ENCODE measurements at regions not wholly inside any gene's neighbourhood (a gene's known extent, or its start where the extent isn't known, plus 50 kb on each side); places are given as distances from the start of the nearest gene placed in this dataset.
A peak's percentile ranks its signal among the peaks of the same experiment; 100 is the strongest.

GRCh38 chr5:81839034-81839433 is 88.1 kb upstream of the SSBP2 start:
- TF ChIP-seq CTCF (optimal IDR thresholded peaks at IDR 0.05 in 1 of 3, IDR thresholded peaks at IDR 0.05 in 1 of 3, conservative IDR thresholded peaks at IDR 0.05 in 1 of 3; ENCODE audit: extremely low read depth in 1 of 3, insufficient read depth in 2 of 3, low read length in 3 of 3) = no peak
- TF ChIP-seq EZH2 (IDR thresholded peaks at IDR 0.05; ENCODE audit: low read length) = no peak
- Histone ChIP-seq H2AFZ (ENCODE audit: control insufficient read depth, low read length) (no peak overlapping the region), H3K9me1 (ENCODE audit: control insufficient read depth, extremely low read depth, insufficient read depth, low read length) (no peaks in the 10 kb centered on the region), H3K79me2 (ENCODE audit: control insufficient read depth, insufficient read depth, low read length) (no peaks in the 10 kb centered on the region), H3K36me3 (ENCODE audit: control insufficient read depth in 2 of 2, extremely low read depth in 1 of 2, insufficient read depth in 2 of 2, low read length in 2 of 2) (no peaks in the 10 kb centered on the region), H3K4me1 (ENCODE audit: control insufficient read depth, extremely low read depth, insufficient read depth, low read length) (peaks cover 9% of the 10 kb centered on the region), H3K9me3 (ENCODE audit: control insufficient read depth, low read depth, low read length) (no peaks in the 10 kb centered on the region), H3K4me2 (ENCODE audit: control insufficient read depth, extremely low read depth, insufficient read depth, low read depth, low read length) (no peak overlapping the region), H4K20me1 (ENCODE audit: control insufficient read depth, extremely low read depth, insufficient read depth, low read length) (no peaks in the 10 kb centered on the region), H3K4me3 (ENCODE audit: control insufficient read depth in 2 of 3, extremely low read depth in 1 of 3, insufficient read depth in 2 of 3, low read depth in 1 of 3, low read length in 3 of 3) (no peak overlapping the region), H3K27ac (ENCODE audit: control insufficient read depth, insufficient read depth, low read length) (no peak overlapping the region), H3K9ac (ENCODE audit: control insufficient read depth, extremely low read depth, insufficient read depth, low read length) (no peak overlapping the region), H3K27me3 (ENCODE audit: control insufficient read depth, extremely low read depth, insufficient read depth, low read length) (no peaks in the 10 kb centered on the region)
- DNase-seq (ENCODE audit: low read depth, low spot score) (no peak), FAIRE-seq (no peak)
- dilution Hi-C loops (cut with MboI; ENCODE audit: extremely low pct_ligation_motif_present, low sequenced_read_pairs) = loop anchor here (25.0 kb wide), 1 partner anchor 327 kb away; no protein-coding TSS in a partner anchor

- Histone ChIP-seq H3K4me1 (ENCODE audit: control insufficient read depth, extremely low read depth, insufficient read depth, low read length) (peaks cover 9% of the 10 kb centered on the region), H3K9me3 (ENCODE audit: control insufficient read depth, low read depth, low read length) (no peaks in the 10 kb centered on the region), H3K36me3 (ENCODE audit: control insufficient read depth in 2 of 2, extremely low read depth in 1 of 2, insufficient read depth in 2 of 2, low read length in 2 of 2) (no peaks in the 10 kb centered on the region), H4K20me1 (ENCODE audit: control insufficient read depth, extremely low read depth, insufficient read depth, low read length) (no peaks in the 10 kb centered on the region), H3K27me3 (ENCODE audit: control insufficient read depth, extremely low read depth, insufficient read depth, low read length) (no peaks in the 10 kb centered on the region), H3K9me1 (ENCODE audit: control insufficient read depth, extremely low read depth, insufficient read depth, low read length) (no peaks in the 10 kb centered on the region), H3K27ac (ENCODE audit: control insufficient read depth, insufficient read depth, low read length) (no peak overlapping the region), H3K79me2 (ENCODE audit: control insufficient read depth, insufficient read depth, low read length) (no peaks in the 10 kb centered on the region), H3K9ac (ENCODE audit: control insufficient read depth, extremely low read depth, insufficient read depth, low read length) (no peak overlapping the region), H3K4me3 (ENCODE audit: control insufficient read depth in 2 of 3, extremely low read depth in 1 of 3, insufficient read depth in 2 of 3, low read depth in 1 of 3, low read length in 3 of 3) (no peak overlapping the region), H3K4me2 (ENCODE audit: control insufficient read depth, extremely low read depth, insufficient read depth, low read depth, low read length) (no peak overlapping the region), H2AFZ (ENCODE audit: control insufficient read depth, low read length) (no peak overlapping the region)
- FAIRE-seq (peak; percentile 53), DNase-seq (ENCODE audit: low read depth, low spot score) (no peak)
- dilution Hi-C loops (cut with MboI; ENCODE audit: extremely low pct_ligation_motif_present, low sequenced_read_pairs) = loop anchor here (25.0 kb wide), 1 partner anchor 326 kb away; no protein-coding TSS in a partner anchor
- TF ChIP-seq CTCF (optimal IDR thresholded peaks at IDR 0.05 in 1 of 3, IDR thresholded peaks at IDR 0.05 in 1 of 3, conservative IDR thresholded peaks at IDR 0.05 in 1 of 3; ENCODE audit: extremely low read depth in 1 of 3, insufficient read depth in 2 of 3, low read length in 3 of 3) = peak; percentile 50 to 61 (median 59)
- TF ChIP-seq EZH2 (IDR thresholded peaks at IDR 0.05; ENCODE audit: low read length) = no peak
Measured at GRCh38 chr5:81838307-81838906, 87.5 kb upstream of the SSBP2 start.
